ENCODE measurements at regions not wholly inside any gene's neighbourhood (a gene's known extent, or its start where the extent isn't known, plus 50 kb on each side); places are given as distances from the start of the nearest gene placed in this dataset.

- no peak for DNase-seq (ENCODE audit: low read depth in 4 of 4, low spot score in 2 of 4)
Observed at GRCh38 chr4:180630012-180630665, 1613.1 kb upstream of the TENM3 start.

GRCh38 chr4:180634306-180634705 is 1608.9 kb upstream of the TENM3 start:
- DNase-seq (ENCODE audit: low read depth in 4 of 4, low spot score in 2 of 4) = no peak

GRCh38 chr4:180635281-180635680 is 1607.9 kb upstream of the TENM3 start:
- no peak for DNase-seq (ENCODE audit: low read depth in 4 of 4, low spot score in 2 of 4)

GRCh38 chr4:180636696-180637404 is 1606.4 kb upstream of the TENM3 start:
- DNase-seq (ENCODE audit: low read depth in 4 of 4, low spot score in 2 of 4) = no peak

DNA sequence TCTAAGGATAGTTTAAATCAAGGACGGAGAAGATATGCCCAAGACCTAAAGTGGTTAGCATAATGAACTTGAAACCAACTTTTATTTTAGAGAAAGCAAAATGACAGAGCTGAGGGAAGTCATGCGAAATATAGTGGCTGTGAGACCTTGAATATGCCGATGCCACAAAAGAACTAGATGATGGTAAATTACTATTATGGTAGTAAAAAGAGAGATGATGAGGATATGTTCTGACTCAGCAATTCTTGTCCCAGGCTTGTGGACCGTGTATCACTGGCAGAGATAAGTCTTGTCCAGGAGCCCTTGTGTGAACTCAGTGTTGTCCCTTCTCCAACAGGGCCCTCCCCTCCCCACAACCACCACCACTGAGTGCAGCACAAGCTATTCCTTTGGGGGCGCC is 1605.6 kb upstream of the TENM3 start:
- no peak for DNase-seq (ENCODE audit: low read depth in 4 of 4, low spot score in 2 of 4)

DNA sequence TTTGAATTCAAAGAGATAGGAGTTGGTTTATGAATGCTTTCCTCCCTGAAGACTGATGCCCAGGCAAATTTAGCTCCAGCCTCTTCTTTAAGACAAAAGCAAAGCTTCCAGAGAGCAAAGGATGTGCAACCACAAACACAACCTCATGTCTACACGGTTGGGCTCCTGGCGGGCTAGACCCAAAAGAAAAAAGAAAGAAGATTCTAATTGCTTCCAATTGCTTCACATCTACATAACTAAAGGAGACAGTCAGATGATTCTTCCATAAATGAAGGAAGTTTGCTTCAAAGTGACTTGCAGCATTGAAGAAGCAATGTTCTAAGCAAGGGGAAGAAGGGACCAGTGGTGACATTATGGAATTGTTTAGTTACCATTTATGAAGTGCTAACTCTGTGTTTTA is 1603.0 kb upstream of the TENM3 start:
- no peak for DNase-seq (ENCODE audit: low read depth in 4 of 4, low spot score in 2 of 4)

GRCh38 chr4:180641495-180641894 is 1601.7 kb upstream of the TENM3 start:
- DNase-seq (ENCODE audit: low read depth in 4 of 4, low spot score in 2 of 4) = no peak

GRCh38 chr4:180642732-180643131 is 1600.5 kb upstream of the TENM3 start:
- DNase-seq (ENCODE audit: low read depth in 4 of 4, low spot score in 2 of 4) = no peak

GRCh38 chr4:180650273-180650672 is 1592.9 kb upstream of the TENM3 start:
- no peak for DNase-seq (ENCODE audit: low read depth in 4 of 4, low spot score in 2 of 4)

- no peak for DNase-seq (ENCODE audit: low read depth in 4 of 4, low spot score in 2 of 4)
Observed at GRCh38 chr4:180652533-180652932, 1590.7 kb upstream of the TENM3 start.

DNA sequence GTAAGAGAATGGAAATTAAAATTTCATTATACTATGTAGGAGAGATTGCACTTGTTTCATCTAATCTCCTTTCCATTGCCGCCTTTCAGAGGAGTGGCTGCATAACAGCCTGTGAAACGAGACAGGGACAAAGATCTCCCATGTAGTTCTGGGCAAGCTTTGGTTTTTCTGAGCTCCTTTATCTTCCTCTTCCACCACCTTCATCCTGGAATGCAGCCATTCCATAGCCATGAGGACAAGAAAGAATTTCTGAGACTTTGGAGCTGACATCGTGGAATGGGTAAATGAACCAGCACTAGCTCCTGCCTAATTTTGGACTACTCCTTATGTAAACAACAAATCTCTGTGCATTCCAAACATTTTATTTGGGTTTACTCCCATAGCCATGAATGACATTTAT is 1587.3 kb upstream of the TENM3 start:
- no peak for DNase-seq (ENCODE audit: low read depth in 4 of 4, low spot score in 2 of 4)

- DNase-seq (ENCODE audit: low read depth in 4 of 4, low spot score in 2 of 4) = no peak
Observed at GRCh38 chr4:180657881-180658280, 1585.3 kb upstream of the TENM3 start.

- DNase-seq (ENCODE audit: low read depth in 4 of 4, low spot score in 2 of 4) = peak; percentile 55 to 84 (median 62)
Observed at GRCh38 chr4:180664766-180665368, 1578.3 kb upstream of the TENM3 start.

GRCh38 chr4:180665481-180665880 is 1577.7 kb upstream of the TENM3 start:
- no peak for DNase-seq (ENCODE audit: low read depth in 4 of 4, low spot score in 2 of 4)

DNA sequence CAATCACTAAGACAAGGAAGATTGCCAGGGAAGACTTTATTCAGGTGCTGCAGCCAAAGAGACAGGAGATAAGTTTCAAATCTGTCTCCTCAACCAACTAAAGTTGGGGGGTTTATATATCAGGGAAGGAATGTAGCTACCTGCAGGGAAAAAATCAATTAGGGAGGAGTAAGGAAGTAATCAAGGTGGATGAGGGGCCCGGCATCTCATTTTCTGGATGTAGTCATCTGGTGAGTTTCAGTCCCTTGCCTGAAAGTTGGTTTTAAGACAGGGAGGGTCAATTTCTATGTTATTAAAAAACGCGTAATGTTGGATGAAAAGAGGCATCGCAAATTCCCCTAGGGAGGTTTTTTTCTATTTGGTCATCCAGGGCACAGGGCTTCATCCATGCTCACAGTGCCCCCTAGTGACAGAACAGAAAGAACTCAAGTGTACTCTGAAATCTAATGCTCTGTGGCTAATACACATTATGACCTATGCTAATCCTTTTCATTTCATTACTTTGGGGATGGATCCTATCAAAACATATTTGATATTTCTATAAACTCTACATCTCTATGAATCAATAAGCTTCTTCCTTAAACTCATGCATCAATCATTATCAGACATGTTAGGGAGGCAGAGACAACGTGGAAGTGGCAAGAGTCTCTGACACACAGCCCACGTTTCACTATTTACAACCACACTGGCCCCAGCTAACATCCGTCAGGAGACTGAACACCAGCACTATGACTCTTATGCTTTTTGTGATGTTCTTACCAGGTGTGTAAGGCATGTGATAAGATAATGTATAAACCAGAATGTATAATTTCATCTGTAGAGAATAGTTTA is 1577.0 kb upstream of the TENM3 start:
- DNase-seq (ENCODE audit: low read depth in 4 of 4, low spot score in 2 of 4) = peak in 2 of 4 donors; percentile 32 to 59

DNA sequence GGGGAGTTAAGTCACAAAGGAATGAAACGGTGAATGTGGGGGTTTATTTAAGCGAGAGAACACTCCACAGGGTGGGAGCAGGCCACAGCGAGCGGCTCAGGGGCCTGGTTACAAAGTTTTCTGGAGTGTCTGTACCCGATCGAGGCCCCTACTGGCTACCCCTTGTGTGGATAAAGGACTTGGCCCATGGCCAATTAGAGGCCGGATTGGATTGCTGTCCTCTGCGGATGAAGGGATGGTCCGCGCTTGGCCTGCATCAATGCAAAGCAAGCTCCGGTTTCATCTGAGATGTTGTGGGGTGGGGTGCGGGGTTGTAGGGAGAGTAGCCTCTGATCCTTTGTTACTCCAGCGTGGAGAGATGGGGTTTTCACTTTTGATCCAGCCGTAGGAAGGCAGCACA is 1574.5 kb upstream of the TENM3 start:
- DNase-seq (ENCODE audit: low read depth in 4 of 4, low spot score in 2 of 4) = no peak

DNA sequence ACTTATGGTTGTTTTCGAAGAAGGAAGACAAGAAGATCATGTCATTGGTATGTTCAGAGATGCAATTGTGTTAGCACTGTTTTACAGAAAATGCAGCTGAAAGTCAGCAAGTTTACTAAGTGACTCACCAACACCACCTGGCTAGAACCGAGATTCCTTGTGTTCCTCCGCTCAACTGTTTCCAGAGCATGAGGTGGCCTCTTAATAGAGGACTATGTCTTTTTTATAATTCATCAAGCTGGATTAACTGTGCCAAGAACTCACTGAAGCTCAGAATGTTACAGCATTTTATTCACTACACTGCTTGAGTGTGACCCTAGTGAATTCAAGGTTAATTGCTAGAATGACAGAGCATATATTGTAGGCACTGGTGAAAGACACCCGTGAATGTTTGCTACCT is 1573.5 kb upstream of the TENM3 start:
- no peak for DNase-seq (ENCODE audit: low read depth in 4 of 4, low spot score in 2 of 4)

DNA sequence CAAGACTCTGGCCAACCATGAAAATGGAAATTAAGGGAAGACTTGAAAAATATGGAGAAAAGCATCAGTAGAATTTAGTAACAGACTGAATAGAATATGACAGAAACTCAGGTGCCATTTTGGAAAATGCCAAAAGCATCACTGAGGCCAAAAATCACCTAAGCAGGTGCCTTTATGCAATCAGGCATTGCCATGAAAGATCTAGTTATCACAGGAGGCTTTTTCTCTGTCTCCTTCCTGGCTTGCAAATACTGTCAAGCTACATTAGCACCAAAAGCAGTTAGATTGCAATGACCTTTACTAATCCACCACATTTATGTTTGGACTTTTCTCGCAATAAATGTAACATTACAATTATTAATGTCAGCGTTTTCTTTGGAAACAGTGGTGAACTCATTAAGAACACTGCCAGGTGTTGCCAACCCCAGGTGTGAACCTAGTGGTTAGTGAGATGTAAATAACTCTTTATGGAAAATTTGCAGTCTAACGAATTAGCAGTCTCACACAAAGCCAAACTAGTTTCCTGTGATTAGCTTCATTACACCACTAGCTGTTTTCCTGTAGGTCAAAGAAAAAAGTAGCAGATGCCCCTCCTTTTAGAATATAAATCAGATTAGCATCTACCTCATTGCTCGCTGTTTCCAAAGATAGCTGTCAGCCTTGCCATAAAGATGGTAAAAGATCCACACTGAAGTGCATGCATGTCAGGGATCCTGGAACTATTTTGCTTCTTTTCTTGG is 1568.4 kb upstream of the TENM3 start:
- no peak for DNase-seq (ENCODE audit: low read depth in 4 of 4, low spot score in 2 of 4)

DNA sequence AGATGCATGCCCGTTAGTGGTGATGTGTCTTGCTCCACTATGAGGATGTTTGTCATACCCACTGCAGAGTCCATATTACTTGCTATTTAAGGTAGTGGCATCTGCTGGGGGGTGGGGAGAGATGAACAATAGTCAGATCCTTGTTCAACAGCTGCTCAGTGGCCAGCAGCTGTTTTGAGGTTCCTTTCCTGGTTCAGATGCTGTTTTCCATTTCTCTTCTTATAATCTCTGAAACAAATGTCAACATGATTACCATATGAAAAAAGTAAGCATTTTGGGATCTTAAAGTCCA is 1567.9 kb upstream of the TENM3 start:
- DNase-seq (ENCODE audit: low read depth in 4 of 4, low spot score in 2 of 4) = no peak

- DNase-seq (ENCODE audit: low read depth in 4 of 4, low spot score in 2 of 4) = no peak
Observed at GRCh38 chr4:180680305-180680704, 1562.9 kb upstream of the TENM3 start.

DNA sequence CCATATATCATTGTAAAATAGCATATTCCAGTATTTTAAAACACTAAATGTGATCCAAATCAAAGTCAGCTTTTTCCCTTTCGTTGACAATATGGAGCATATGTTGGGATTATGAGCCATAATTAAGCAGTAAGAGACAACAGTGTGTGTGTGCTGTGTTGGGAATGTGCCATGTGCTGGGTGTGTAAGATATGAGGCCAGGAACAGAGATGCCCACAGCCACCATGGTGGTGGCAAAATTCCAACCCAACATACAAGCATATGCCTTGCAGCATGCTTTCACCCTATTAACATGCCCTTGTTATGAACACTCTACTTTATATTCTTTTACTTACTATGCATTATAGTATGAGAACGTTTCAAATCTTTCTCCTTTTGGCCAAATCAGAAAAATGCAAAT is 1560.4 kb upstream of the TENM3 start:
- DNase-seq (ENCODE audit: low read depth in 4 of 4, low spot score in 2 of 4) = no peak
